Activated naive CD4-positive, alpha-beta T cell (primary cell): ENCODE measurements at regions not wholly inside any gene's neighbourhood (a gene's known extent, or its start where the extent isn't known, plus 50 kb on each side); places are given as distances from the start of the nearest gene placed in this dataset.

Experiments used
- DNase-seq, 4 experiments: peaks; one replicate each; lab custom pipeline; 2025; lab: John Stamatoyannopoulos, UW

GRCh38 chr16:72270531-72270930 lies 98.6 kb upstream of the PMFBP1 start:
- DNase-seq: no peak

- DNase-seq: no peak
These were observed 94.9 kb upstream of the PMFBP1 start for GRCh38 chr16:72266836-72267235.

GRCh38 chr16:72264771-72265170 lies 92.8 kb upstream of the PMFBP1 start:
- no peak for DNase-seq

GRCh38 chr16:72262711-72263110 lies 90.8 kb upstream of the PMFBP1 start:
- DNase-seq: no peak

- no peak for DNase-seq
These were observed 89.2 kb upstream of the PMFBP1 start for GRCh38 chr16:72261127-72261526.

- no peak for DNase-seq
These were observed 84.6 kb upstream of the PMFBP1 start for GRCh38 chr16:72256398-72257066.

GRCh38 chr16:72255786-72256185 lies 83.8 kb upstream of the PMFBP1 start:
- no peak for DNase-seq

GRCh38 chr16:72247821-72248253 lies 75.9 kb upstream of the PMFBP1 start:
- no peak for DNase-seq

- no peak for DNase-seq
These were observed 74.5 kb upstream of the PMFBP1 start for GRCh38 chr16:72246423-72246822.

- DNase-seq: no peak
These were observed 72.9 kb upstream of the PMFBP1 start for GRCh38 chr16:72244853-72245252.

- no peak for DNase-seq
These were observed 71.7 kb upstream of the PMFBP1 start for GRCh38 chr16:72243621-72244020.

GRCh38 chr16:72242757-72243156 lies 70.8 kb upstream of the PMFBP1 start:
- no peak for DNase-seq

- DNase-seq: no peak
These were observed 70.0 kb upstream of the PMFBP1 start for GRCh38 chr16:72241930-72242329.

GRCh38 chr16:72241008-72241407 lies 69.1 kb upstream of the PMFBP1 start:
- DNase-seq: no peak

- DNase-seq: no peak
These were observed 68.5 kb upstream of the PMFBP1 start for GRCh38 chr16:72240466-72240865.

- no peak for DNase-seq
These were observed 64.9 kb upstream of the PMFBP1 start for GRCh38 chr16:72236866-72237265.

GRCh38 chr16:72234387-72234786 lies 62.4 kb upstream of the PMFBP1 start:
- no peak for DNase-seq

GRCh38 chr16:72228014-72228413 lies 56.1 kb upstream of the PMFBP1 start:
- no peak for DNase-seq

- no peak for DNase-seq
These were observed 54.2 kb upstream of the PMFBP1 start for GRCh38 chr16:72226136-72226535.

- no peak for DNase-seq
These were observed 52.4 kb upstream of the PMFBP1 start for GRCh38 chr16:72224260-72224768.

- DNase-seq: no peak
These were observed 50.5 kb upstream of the PMFBP1 start for GRCh38 chr16:72222503-72222902.
